Right atrium auricular region (tissue), 2 donors: ENCODE measurements at regions not wholly inside any gene's neighbourhood (a gene's known extent, or its start where the extent isn't known, plus 50 kb on each side); places are given as distances from the start of the nearest gene placed in this dataset.

Experiments
- DNase-seq: peaks from one replicate; pipeline ENCODE4 v3.0.0-alpha.2; 2019; ENCODE audit warnings: low spot score
- H3K27ac ChIP-seq, 2 donors: fragments of 200-600 bp; sonication (generic); 1 replicate in 1 of 2; 2 replicates in 1 of 2; pipeline ENCODE4 v1.5.1; 2016 to 2019
- H3K27me3 ChIP-seq, 2 donors: fragments of 200-600 bp; sonication (generic); one replicate each; pipeline versions ENCODE4 v1.5.1 to v1.6.0; 2017 to 2019
- H3K36me3 ChIP-seq: fragments of 200-600 bp; sonication (generic); one replicate; pipeline ENCODE4 v1.5.1; 2016
- H3K4me1 ChIP-seq, 2 donors: fragments of 200-600 bp; sonication (generic); one replicate each; pipeline versions ENCODE4 v1.5.1 to v1.6.0; 2017 to 2019
- H3K4me3 ChIP-seq, 2 donors: fragments of 200-600 bp; sonication (generic); 1 replicate in 1 of 2; 2 replicates in 1 of 2; pipeline ENCODE4 v1.5.1; 2017 to 2019; ENCODE audit warnings: mild to moderate bottlenecking in 1 of 2, moderate library complexity in 1 of 2
- H3K9me3 ChIP-seq, 2 donors: fragments of 200-600 bp; sonication (generic); one replicate each; pipeline ENCODE4 v1.5.1; 2019
- TF ChIP-seq, protein P1 (sequence below), 2 donors: fragments of 200-600 bp; sonication (generic); IDR thresholded peaks; one replicate each; pipeline ENCODE4 v1.5.1; 2019; ENCODE audit warnings: antibody characterized with exemption in 2 of 2

DNA sequence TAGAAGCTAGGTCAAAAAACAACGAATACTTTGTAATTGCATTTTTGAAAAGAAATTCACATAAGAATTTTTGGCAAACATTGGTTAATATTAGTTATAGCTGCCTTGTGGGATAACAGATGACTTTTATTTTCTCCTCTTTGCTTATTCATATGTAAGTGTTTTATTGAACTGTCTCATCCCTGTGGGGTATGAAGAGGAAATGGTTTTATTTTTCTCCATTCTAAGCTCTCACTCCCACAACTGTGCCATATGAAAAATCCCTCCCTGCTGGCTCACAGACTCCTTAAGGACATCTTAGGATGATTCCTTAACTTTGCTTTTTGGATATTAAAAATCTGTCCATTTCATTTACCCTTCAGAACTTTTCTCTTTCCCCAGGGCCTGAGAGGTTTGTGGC is 300.6 kb downstream of the PPP1R2C start:
- TF ChIP-seq, protein P1, sequence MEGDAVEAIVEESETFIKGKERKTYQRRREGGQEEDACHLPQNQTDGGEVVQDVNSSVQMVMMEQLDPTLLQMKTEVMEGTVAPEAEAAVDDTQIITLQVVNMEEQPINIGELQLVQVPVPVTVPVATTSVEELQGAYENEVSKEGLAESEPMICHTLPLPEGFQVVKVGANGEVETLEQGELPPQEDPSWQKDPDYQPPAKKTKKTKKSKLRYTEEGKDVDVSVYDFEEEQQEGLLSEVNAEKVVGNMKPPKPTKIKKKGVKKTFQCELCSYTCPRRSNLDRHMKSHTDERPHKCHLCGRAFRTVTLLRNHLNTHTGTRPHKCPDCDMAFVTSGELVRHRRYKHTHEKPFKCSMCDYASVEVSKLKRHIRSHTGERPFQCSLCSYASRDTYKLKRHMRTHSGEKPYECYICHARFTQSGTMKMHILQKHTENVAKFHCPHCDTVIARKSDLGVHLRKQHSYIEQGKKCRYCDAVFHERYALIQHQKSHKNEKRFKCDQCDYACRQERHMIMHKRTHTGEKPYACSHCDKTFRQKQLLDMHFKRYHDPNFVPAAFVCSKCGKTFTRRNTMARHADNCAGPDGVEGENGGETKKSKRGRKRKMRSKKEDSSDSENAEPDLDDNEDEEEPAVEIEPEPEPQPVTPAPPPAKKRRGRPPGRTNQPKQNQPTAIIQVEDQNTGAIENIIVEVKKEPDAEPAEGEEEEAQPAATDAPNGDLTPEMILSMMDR (IDR thresholded peaks at IDR 0.05): no peak
- Histone ChIP-seq H3K27ac (no peak overlapping the region), H3K27me3 (no peaks in the 10 kb centered on the region), H3K4me3 (no peak overlapping the region), H3K9me3 (no peaks in the 10 kb centered on the region), H3K4me1 (no peaks in the 10 kb centered on the region), H3K36me3 (no peaks in the 10 kb centered on the region)
- DNase-seq: no peak

DNA sequence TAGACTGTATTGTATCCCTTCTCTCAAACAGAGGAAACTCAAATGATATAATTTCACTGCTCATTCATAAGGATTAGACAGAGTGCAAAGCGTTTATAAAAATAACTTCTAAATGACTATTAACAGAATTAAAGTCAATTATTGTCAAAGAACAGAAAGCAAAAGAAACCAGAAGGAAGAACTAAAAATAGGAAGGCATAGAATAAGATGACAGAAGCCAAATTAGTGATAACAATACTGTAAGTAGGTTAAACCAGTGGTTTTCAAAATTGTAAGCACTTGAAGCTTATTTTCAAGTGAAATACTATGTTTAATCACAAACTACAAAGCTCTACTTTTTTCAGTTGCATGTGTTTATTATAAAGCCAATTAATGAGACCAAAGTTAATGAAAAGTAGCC is 305.2 kb downstream of the PPP1R2C start:
- H3K9me3 ChIP-seq: no peaks in the 10 kb centered on the region
- H3K4me3 ChIP-seq: no peak overlapping the region
- H3K4me1 ChIP-seq: no peaks in the 10 kb centered on the region
- no peak for DNase-seq
- TF ChIP-seq, protein P1 (IDR thresholded peaks at IDR 0.05): no peak
- no peaks in the 10 kb centered on the region for H3K36me3 ChIP-seq
- H3K27me3 ChIP-seq: no peaks in the 10 kb centered on the region
- H3K27ac ChIP-seq: no peak overlapping the region

DNA sequence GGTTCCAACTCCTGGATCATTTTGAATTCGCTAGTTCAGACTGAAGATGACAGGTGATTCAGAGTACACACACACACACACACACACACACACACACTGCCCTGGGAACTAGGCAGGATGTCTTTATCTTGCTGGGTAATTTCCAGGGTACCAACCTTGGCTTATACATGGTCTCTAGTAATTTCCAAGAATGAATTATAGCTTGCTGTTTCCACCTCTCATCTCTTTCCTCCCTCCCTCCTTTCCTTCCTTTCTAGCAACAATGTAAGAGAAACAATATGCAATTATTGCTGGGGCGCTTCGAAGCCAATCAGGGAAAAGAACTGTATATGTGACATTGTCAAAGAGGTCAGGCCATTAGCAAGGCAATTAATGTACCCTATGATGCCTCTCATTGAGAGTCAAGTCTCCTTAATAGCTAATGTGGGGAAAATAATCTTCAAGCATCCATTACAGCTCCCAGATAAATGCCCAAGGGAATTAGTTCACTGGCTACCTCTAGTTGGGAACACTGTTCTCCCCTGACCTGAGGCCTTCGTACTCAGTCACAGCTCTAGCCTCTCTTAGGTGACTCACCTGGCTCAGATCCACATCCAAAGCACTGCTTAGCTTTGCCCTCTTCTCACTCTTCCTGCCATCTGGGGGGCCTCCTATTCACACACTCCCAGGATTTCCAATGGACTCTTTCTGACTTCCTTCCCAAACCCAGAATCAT is 311.5 kb downstream of the PPP1R2C start:
- DNase-seq: no peak
- H3K36me3 ChIP-seq: no peaks in the 10 kb centered on the region
- H3K4me3 ChIP-seq: no peak overlapping the region
- no peaks in the 10 kb centered on the region for H3K9me3 ChIP-seq
- TF ChIP-seq, protein P1 (IDR thresholded peaks at IDR 0.05): no peak
- no peaks in the 10 kb centered on the region for H3K27me3 ChIP-seq
- H3K4me1 ChIP-seq: no peaks in the 10 kb centered on the region
- H3K27ac ChIP-seq: no peak overlapping the region

DNA sequence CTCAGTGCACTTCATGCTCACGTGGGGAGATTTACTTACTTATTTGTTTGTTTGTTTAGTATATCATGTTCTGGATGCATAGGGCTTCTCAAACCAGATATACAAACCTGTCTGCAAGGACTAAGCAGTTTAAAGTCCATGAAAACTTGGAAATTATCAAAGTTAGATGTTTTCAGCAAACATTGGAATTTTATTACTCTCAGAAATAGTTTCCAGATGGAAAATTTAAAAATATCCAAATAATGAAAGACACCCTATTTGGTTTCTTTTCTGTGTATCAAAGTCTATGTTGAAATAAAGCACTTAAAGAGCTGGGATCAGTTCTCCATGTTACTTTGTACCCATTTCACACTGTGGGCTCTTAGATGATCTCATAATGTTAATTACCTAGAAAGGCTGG is 312.1 kb downstream of the PPP1R2C start:
- Histone ChIP-seq H3K4me1 (no peaks in the 10 kb centered on the region), H3K4me3 (no peak overlapping the region), H3K9me3 (no peaks in the 10 kb centered on the region), H3K27ac (no peak overlapping the region), H3K36me3 (no peaks in the 10 kb centered on the region), H3K27me3 (no peaks in the 10 kb centered on the region)
- TF ChIP-seq, protein P1 (IDR thresholded peaks at IDR 0.05): no peak
- DNase-seq: no peak

DNA sequence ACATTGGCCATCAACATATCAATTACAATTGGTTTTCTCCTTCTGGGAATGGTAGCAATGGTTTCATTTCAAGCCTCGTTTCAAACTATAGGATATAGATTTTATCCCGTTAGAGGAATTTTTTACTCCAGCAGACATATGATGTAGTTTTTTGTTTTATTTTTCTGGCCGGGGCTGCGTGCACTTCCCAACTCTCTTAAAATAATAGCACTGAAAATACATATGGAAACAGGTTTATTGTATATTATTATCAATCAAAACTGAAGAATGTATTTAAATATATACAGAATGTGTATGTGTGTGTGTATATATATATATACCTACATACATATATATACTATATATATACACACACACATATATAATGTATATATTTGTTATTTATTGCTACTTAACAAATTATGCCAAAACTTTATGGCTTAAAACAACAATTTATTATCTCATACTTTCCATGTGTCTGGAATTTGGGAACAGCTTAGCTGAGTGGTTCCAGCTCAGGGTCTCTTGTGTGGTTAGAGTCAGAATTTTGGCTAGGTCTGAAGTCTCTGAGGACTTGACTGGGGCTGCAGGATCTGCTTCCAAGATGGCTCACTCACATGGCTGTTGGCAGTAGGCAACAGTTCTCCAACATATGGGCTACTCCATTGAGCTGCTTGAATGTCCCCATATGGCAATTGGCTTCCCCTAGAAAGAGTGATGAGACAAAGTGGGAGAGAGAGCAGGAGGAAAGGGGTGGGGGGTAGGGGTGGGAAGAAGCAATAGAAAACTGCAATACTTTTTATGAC is 314.1 kb downstream of the PPP1R2C start:
- Histone ChIP-seq H3K4me3 (no peak overlapping the region), H3K9me3 (no peaks in the 10 kb centered on the region), H3K4me1 (no peaks in the 10 kb centered on the region), H3K27me3 (no peaks in the 10 kb centered on the region), H3K36me3 (no peaks in the 10 kb centered on the region), H3K27ac (no peak overlapping the region)
- TF ChIP-seq, protein P1 (IDR thresholded peaks at IDR 0.05): no peak
- no peak for DNase-seq
